ENCODE measurements at regions not wholly inside any gene's neighbourhood (a gene's known extent, or its start where the extent isn't known, plus 50 kb on each side); places are given as distances from the start of the nearest gene placed in this dataset.
"Not testable (repeated sequence)": the region's sequence is repeated elsewhere in the genome, so short reads cannot be mapped to it uniquely, and the experiment has no call there.

- H3K36me3 ChIP-seq (replicated peaks in 1 of 2; ENCODE audit: control insufficient read depth in 2 of 2, insufficient read depth in 2 of 2, low read length in 2 of 2); H3K9ac ChIP-seq (ENCODE audit: low read depth, low read length, poor library complexity); H2BK12ac ChIP-seq (ENCODE audit: low read length); H3K18ac ChIP-seq (ENCODE audit: low read length); H3K4me1 ChIP-seq (ENCODE audit: control insufficient read depth in 2 of 2, insufficient read depth in 1 of 2, low read depth in 1 of 2, low read length in 2 of 2); H3K4me2 ChIP-seq (ENCODE audit: insufficient read depth, low read length, poor library complexity, severe bottlenecking); H2BK15ac ChIP-seq (ENCODE audit: low read length); H4K91ac ChIP-seq (ENCODE audit: low read depth, low read length, poor library complexity); H3K4ac ChIP-seq (ENCODE audit: low read length); H3K27me3 ChIP-seq (ENCODE audit: control insufficient read depth in 3 of 3, insufficient read depth in 3 of 3, low read depth in 1 of 3, low read length in 3 of 3); H2BK5ac ChIP-seq (ENCODE audit: low read length); H3K4me3 ChIP-seq (ENCODE audit: low read length in 2 of 2); H3K79me1 ChIP-seq (ENCODE audit: low read depth, low read length); H3K23ac ChIP-seq (ENCODE audit: low read depth, low read length, poor library complexity); H4K8ac ChIP-seq (ENCODE audit: low read depth, low read length); DNase-seq (ENCODE audit: low spot score); H3K27ac ChIP-seq (replicated peaks; ENCODE audit: low read length); H2AK5ac ChIP-seq (ENCODE audit: low read depth, low read length); H2BK120ac ChIP-seq (ENCODE audit: low read depth, low read length); H3K14ac ChIP-seq (ENCODE audit: low read length); H2AFZ ChIP-seq (ENCODE audit: low read length): not testable (repeated sequence)
- peaks cover 0 to 19% of the 10 kb centered on the region in 2 donors for H3K9me3 ChIP-seq (replicated peaks in 1 of 2; ENCODE audit: control insufficient read depth in 2 of 2, insufficient read depth in 1 of 2, low read depth in 1 of 2, low read length in 2 of 2)
- WGBS, 2 donors (ENCODE audit: extremely low coverage in 2 of 2, insufficient read length in 2 of 2, insufficient replicate concordance in 1 of 2), result no CpG with 5 or more reads among the region's 5 CpGs
Measured at GRCh38 chr19:56926094-56926493, 85.6 kb upstream of the PEG3 start.

GRCh38 chr19:56927294-56927693 is 86.8 kb upstream of the PEG3 start:
- H3K18ac ChIP-seq (ENCODE audit: low read length), result no peak overlapping the region
- no peak overlapping the region for H3K23ac ChIP-seq (ENCODE audit: low read depth, low read length, poor library complexity)
- no peak overlapping the region for H3K9ac ChIP-seq (ENCODE audit: low read depth, low read length, poor library complexity)
- H2BK12ac ChIP-seq (ENCODE audit: low read length), result no peak overlapping the region
- no peak overlapping the region for H3K4ac ChIP-seq (ENCODE audit: low read length)
- H3K27ac ChIP-seq (replicated peaks; ENCODE audit: low read length), result no peak overlapping the region
- H2BK15ac ChIP-seq (ENCODE audit: low read length), result no peak overlapping the region
- H3K4me3 ChIP-seq (ENCODE audit: low read length in 2 of 2), result no peak overlapping the region
- H3K4me1 ChIP-seq (ENCODE audit: control insufficient read depth in 2 of 2, insufficient read depth in 1 of 2, low read depth in 1 of 2, low read length in 2 of 2), result peaks cover 4 to 8% of the 10 kb centered on the region in 2 donors
- no peak overlapping the region for H2BK120ac ChIP-seq (ENCODE audit: low read depth, low read length)
- no peaks in the 10 kb centered on the region for H3K27me3 ChIP-seq (ENCODE audit: control insufficient read depth in 3 of 3, insufficient read depth in 3 of 3, low read depth in 1 of 3, low read length in 3 of 3)
- DNase-seq (ENCODE audit: low spot score), result no peak
- no peak overlapping the region for H2AFZ ChIP-seq (ENCODE audit: low read length)
- H3K9me3 ChIP-seq (replicated peaks in 1 of 2; ENCODE audit: control insufficient read depth in 2 of 2, insufficient read depth in 1 of 2, low read depth in 1 of 2, low read length in 2 of 2), result peaks cover 0 to 19% of the 10 kb centered on the region in 2 donors
- WGBS, 2 donors (ENCODE audit: extremely low coverage in 2 of 2, insufficient read length in 2 of 2, insufficient replicate concordance in 1 of 2), result no CpG with 5 or more reads among the region's 6 CpGs
- H2BK5ac ChIP-seq (ENCODE audit: low read length), result no peak overlapping the region
- H4K91ac ChIP-seq (ENCODE audit: low read depth, low read length, poor library complexity), result no peak overlapping the region
- no peak overlapping the region for H3K4me2 ChIP-seq (ENCODE audit: insufficient read depth, low read length, poor library complexity, severe bottlenecking)
- no peaks in the 10 kb centered on the region for H3K79me1 ChIP-seq (ENCODE audit: low read depth, low read length)
- H2AK5ac ChIP-seq (ENCODE audit: low read depth, low read length), result no peak overlapping the region
- H3K14ac ChIP-seq (ENCODE audit: low read length), result no peak overlapping the region
- H4K8ac ChIP-seq (ENCODE audit: low read depth, low read length), result no peak overlapping the region
- no peaks in the 10 kb centered on the region for H3K36me3 ChIP-seq (replicated peaks in 1 of 2; ENCODE audit: control insufficient read depth in 2 of 2, insufficient read depth in 2 of 2, low read length in 2 of 2)

- DNase-seq (ENCODE audit: low spot score), result no peak
- H2BK15ac ChIP-seq (ENCODE audit: low read length), result no peak overlapping the region
- H4K8ac ChIP-seq (ENCODE audit: low read depth, low read length), result no peak overlapping the region
- no peaks in the 10 kb centered on the region for H3K36me3 ChIP-seq (replicated peaks in 1 of 2; ENCODE audit: control insufficient read depth in 2 of 2, insufficient read depth in 2 of 2, low read length in 2 of 2)
- H3K18ac ChIP-seq (ENCODE audit: low read length), result no peak overlapping the region
- no peak overlapping the region for H2AK5ac ChIP-seq (ENCODE audit: low read depth, low read length)
- no peak overlapping the region for H3K14ac ChIP-seq (ENCODE audit: low read length)
- no peak overlapping the region for H2BK120ac ChIP-seq (ENCODE audit: low read depth, low read length)
- peak overlapping the region; percentile 27 for H2AFZ ChIP-seq (ENCODE audit: low read length)
- no peak overlapping the region for H3K4me3 ChIP-seq (ENCODE audit: low read length in 2 of 2)
- H4K91ac ChIP-seq (ENCODE audit: low read depth, low read length, poor library complexity), result no peak overlapping the region
- peaks cover 0 to 15% of the 10 kb centered on the region in 2 donors for H3K9me3 ChIP-seq (replicated peaks in 1 of 2; ENCODE audit: control insufficient read depth in 2 of 2, insufficient read depth in 1 of 2, low read depth in 1 of 2, low read length in 2 of 2)
- no peak overlapping the region for H3K9ac ChIP-seq (ENCODE audit: low read depth, low read length, poor library complexity)
- no peak overlapping the region for H3K4ac ChIP-seq (ENCODE audit: low read length)
- no peak overlapping the region for H2BK12ac ChIP-seq (ENCODE audit: low read length)
- no peak overlapping the region for H3K4me2 ChIP-seq (ENCODE audit: insufficient read depth, low read length, poor library complexity, severe bottlenecking)
- no peak overlapping the region for H3K23ac ChIP-seq (ENCODE audit: low read depth, low read length, poor library complexity)
- no peaks in the 10 kb centered on the region for H3K79me1 ChIP-seq (ENCODE audit: low read depth, low read length)
- H3K27me3 ChIP-seq (ENCODE audit: control insufficient read depth in 3 of 3, insufficient read depth in 3 of 3, low read depth in 1 of 3, low read length in 3 of 3), result no peaks in the 10 kb centered on the region
- H2BK5ac ChIP-seq (ENCODE audit: low read length), result no peak overlapping the region
- WGBS, 2 donors (ENCODE audit: extremely low coverage in 2 of 2, insufficient read length in 2 of 2, insufficient replicate concordance in 1 of 2), result no CpG with 5 or more reads among the region's 7 CpGs
- H3K27ac ChIP-seq (replicated peaks; ENCODE audit: low read length), result peak overlapping the region; percentile 42
- peaks cover 4 to 12% of the 10 kb centered on the region in 2 donors for H3K4me1 ChIP-seq (ENCODE audit: control insufficient read depth in 2 of 2, insufficient read depth in 1 of 2, low read depth in 1 of 2, low read length in 2 of 2)
Measured at GRCh38 chr19:56927791-56928207, 87.3 kb upstream of the PEG3 start.

- WGBS, 2 donors (ENCODE audit: extremely low coverage in 2 of 2, insufficient read length in 2 of 2, insufficient replicate concordance in 1 of 2), result no CpG with 5 or more reads among the region's 5 CpGs
- H3K4ac ChIP-seq (ENCODE audit: low read length), result no peak overlapping the region
Measured at GRCh38 chr19:56930647-56931535, 90.4 kb upstream of the PEG3 start.

More at GRCh38 chr19:56930647-56931535, 90.4 kb upstream of the PEG3 start:
- Histone ChIP-seq H2BK120ac (ENCODE audit: low read depth, low read length) (no peak overlapping the region), H3K9ac (ENCODE audit: low read depth, low read length, poor library complexity) (no peak overlapping the region), H3K9me3 (replicated peaks in 1 of 2; ENCODE audit: control insufficient read depth in 2 of 2, insufficient read depth in 1 of 2, low read depth in 1 of 2, low read length in 2 of 2) (peaks cover 0 to 21% of the 10 kb centered on the region in 2 donors), H3K4me3 (ENCODE audit: low read length in 2 of 2) (no peak overlapping the region), H2BK5ac (ENCODE audit: low read length) (no peak overlapping the region), H3K4me2 (ENCODE audit: insufficient read depth, low read length, poor library complexity, severe bottlenecking) (no peak overlapping the region), H2BK15ac (ENCODE audit: low read length) (no peak overlapping the region), H2BK12ac (ENCODE audit: low read length) (no peak overlapping the region), H4K91ac (ENCODE audit: low read depth, low read length, poor library complexity) (no peak overlapping the region), H3K18ac (ENCODE audit: low read length) (no peak overlapping the region), H3K14ac (ENCODE audit: low read length) (no peak overlapping the region), H3K79me1 (ENCODE audit: low read depth, low read length) (no peaks in the 10 kb centered on the region), H4K8ac (ENCODE audit: low read depth, low read length) (no peak overlapping the region), H3K36me3 (replicated peaks in 1 of 2; ENCODE audit: control insufficient read depth in 2 of 2, insufficient read depth in 2 of 2, low read length in 2 of 2) (no peaks in the 10 kb centered on the region), H3K27me3 (ENCODE audit: control insufficient read depth in 3 of 3, insufficient read depth in 3 of 3, low read depth in 1 of 3, low read length in 3 of 3) (no peaks in the 10 kb centered on the region), H3K27ac (replicated peaks; ENCODE audit: low read length) (no peak overlapping the region), H2AFZ (ENCODE audit: low read length) (no peak overlapping the region), H2AK5ac (ENCODE audit: low read depth, low read length) (no peak overlapping the region), H3K4me1 (ENCODE audit: control insufficient read depth in 2 of 2, insufficient read depth in 1 of 2, low read depth in 1 of 2, low read length in 2 of 2) (peaks cover 8 to 20% of the 10 kb centered on the region in 2 donors), H3K23ac (ENCODE audit: low read depth, low read length, poor library complexity) (no peak overlapping the region)
- DNase-seq (ENCODE audit: low spot score), result no peak
